CD4-positive, alpha-beta T cell treated with Interleukin-4 for 1 hour (primary cell): ENCODE measurements at regions not wholly inside any gene's neighbourhood (a gene's known extent, or its start where the extent isn't known, plus 50 kb on each side); places are given as distances from the start of the nearest gene placed in this dataset.
"Not testable (repeated sequence)": the region's sequence is repeated elsewhere in the genome, so short reads cannot be mapped to it uniquely, and the experiment has no call there.

ENCODE experiments used
- DNase-seq, 2 donors: peaks; one replicate each; pipeline ENCODE4 v3.0.0-alpha.2; 2020 to 2022

DNA sequence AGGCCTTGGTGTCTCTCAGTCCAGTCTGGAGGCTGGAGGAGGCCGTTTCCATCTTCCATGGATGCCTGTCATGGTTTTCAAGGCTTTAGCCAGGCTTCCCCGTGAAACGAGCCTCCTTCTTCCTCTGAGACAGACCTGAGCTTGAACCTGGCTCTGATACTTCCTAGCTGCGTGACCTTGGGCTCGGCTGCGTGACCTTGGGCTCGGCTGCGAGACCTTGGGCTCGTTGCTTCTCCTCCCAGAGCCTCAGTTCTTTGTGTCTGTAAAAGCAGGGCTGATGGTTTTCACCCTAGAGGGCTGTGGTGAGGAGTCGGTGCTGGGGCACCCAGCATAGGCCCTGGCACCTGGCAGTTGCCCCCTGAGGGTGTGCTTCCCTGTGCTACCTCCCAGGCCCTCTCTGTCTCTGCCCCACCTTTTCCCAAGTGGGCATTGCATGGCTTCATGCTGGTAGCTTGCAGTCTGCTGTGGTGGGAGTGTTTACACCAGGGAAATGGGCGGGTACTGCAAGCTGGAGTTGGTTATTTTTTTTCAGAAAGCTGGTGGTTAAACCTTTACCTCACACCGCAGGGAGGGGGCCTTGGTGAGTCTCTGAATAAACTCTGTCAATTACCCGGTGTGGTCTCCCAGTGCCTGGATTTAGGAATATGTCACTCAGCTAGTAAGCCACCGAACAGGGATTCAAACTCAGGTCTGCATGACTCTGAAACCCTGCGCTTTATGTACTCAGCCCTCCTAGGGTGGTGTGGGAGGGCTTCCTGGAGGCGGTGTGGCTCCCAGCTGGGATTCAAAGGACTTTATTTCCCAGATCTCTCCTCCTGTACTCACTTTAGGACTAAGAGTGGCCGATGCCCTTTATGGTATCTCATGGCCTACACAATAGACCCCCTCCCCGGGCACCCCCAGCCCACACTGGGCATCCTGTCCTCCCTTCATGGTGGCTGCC is 129.0 kb upstream of the CIBAR2 start:
- DNase-seq: no peak

DNA sequence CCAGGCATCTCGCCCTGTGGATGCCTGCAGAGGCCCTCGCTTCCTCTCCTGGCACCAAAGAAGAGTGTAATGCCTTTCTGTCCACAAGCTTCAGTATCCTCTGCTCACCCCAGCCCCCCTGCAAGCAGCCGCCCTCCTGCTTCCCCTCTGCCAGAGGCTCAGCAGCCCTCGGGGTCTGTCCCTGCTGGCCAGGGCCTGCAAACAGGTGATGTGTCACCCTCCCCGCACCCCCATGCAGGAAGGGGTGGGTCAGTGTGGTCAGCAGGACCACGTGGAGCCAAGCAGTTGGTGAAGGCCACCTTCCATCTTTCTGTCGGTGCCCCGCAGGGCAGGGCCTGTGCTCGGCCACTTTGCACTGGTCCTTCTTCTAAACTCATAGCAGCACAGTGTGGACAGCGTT is 129.9 kb upstream of the CIBAR2 start:
- no peak for DNase-seq

- DNase-seq: no peak
Observed at GRCh38 chr16:85243308-85243707, 131.0 kb upstream of the CIBAR2 start.

DNA sequence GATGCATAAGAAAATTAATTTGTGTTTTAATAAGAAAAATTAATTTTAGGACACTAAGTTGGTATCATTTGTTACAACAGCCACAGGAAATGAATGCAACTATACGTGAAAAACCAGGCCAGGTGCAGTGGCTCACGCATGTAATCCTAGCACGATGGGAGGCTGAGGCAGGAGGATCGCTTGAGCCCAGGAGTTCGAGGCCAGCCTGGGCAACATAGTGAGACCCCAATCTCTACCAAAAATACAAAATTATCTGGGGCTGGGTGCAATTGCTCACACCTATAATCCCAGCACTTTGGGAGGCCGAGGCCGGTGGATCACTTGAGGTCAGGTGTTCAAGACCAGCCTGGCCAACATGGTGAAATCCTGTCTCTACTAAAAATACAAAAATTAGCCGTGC is 132.2 kb upstream of the CIBAR2 start:
- not testable (repeated sequence) for DNase-seq

DNA sequence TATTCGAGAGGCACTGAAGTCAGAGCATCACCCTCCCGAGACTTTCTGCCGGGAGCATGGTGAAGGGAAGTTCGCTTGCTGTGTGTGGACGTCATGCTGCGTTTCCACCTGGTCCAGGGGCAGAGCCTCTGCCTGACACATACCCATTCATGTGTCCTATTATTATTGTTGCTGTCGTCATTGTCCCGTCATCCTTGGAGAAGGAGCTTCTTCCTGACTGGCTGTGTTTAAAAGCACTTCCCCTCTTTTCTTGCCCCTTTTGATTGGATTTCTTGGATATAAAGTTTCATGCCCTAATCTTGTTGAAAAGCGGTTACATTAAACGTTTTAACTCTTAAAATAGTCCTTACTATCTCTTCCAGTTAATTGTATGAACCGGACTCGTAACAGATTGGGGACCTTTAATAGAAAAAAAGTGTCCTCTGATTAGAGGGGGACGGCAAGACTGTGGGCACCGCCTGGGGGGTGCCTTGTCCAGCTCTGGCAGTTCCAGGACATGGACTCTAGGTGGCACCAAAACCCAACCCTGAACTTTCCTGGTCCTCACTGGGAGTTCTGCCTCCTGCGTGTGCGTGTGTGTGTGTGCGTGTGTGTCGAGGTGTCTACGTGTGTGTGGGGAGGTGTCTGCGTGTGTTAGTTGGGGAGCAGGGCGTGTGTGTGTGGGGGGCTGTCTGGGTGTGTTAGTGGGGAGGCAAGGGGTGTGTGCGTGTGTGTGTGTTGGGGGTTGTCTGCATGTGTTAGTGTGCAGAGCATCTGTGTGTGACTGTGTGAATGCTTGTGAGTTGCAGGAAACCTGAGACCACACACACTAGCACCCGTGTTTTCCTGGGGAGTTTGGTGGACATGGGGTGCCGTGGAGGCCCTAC is 133.3 kb upstream of the CIBAR2 start:
- peak; percentile 54 to 64 for DNase-seq

GRCh38 chr16:85246473-85246872 is 134.2 kb upstream of the CIBAR2 start:
- DNase-seq: no peak

GRCh38 chr16:85246973-85247372 is 134.7 kb upstream of the CIBAR2 start:
- DNase-seq: no peak

DNA sequence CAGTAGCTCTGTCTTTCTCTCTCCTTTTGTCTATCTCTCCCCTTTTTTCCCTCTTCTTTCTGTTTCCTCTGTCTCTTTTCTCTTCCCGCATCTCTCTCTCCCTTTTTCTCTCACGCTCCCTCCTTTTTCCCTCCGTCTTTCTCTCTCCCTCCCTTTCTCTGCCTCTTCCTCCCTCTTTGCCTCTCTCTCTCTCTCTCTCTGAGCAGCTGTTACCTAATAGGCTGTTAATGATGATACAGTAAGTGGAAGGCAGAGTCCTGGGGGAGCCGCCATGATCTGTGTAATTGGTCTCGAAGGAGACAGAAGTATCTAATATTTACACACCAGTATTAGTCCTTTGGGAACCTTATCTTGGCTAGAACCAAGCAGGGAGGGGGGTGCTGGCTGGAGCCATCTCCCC is 136.1 kb upstream of the CIBAR2 start:
- DNase-seq: no peak

DNA sequence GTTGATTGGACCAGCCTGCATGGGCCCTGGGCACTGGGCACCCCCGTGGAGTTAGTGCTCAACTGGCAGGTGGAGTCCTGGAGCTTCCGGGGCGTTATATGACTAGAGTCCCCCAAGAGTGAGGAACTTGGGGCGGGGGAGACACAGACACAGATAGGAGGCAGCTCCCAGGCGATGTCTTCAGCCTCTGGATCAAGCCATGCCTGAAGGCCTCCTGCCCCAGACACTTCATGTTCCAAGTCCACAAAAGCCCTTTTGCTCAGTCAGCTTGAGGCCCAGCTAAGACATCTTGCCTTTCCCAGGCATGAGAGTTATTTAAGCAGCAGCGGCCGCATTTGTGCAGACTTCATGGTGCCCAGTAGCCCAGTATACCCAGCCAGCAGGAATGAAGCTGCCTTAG is 136.6 kb upstream of the CIBAR2 start:
- DNase-seq: no peak

DNA sequence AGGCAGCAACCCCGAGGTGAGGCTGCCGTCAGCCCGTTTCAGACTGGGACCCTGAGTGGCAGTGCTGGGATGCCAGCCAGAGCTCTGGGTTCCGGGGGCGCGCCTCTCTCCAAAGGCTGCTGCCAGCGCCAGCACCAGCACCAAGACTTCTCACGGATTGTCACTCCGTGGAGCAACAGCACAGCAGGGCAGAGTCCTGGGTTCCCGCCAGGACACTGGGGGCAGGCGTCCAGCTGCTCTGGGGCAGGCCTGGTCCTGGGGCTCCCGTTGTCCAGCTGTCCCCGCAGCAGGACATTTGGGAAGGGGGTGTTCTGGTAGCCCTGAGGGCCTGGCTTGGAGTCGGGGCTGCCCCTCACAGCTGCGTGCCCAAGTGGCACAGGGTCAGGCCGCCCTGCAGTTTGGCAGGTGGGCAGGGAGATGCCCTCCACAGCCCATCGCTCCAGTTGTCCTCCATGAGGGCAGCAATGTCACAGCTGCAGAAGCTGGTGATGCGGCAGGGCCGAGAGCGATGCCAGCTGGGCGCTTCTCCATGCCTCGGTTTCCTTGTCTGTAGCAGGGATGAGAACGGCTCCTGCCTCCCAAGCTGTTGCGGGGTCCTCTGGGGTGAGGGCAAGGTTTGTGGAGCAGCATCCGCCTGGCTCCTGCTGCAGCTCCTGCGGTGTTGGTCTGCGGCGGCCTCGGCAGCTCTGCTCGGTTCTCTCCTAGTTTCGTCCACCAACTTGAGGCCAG is 137.3 kb upstream of the CIBAR2 start:
- no peak for DNase-seq

- DNase-seq: no peak
Observed at GRCh38 chr16:85250147-85250463, 137.8 kb upstream of the CIBAR2 start.

DNA sequence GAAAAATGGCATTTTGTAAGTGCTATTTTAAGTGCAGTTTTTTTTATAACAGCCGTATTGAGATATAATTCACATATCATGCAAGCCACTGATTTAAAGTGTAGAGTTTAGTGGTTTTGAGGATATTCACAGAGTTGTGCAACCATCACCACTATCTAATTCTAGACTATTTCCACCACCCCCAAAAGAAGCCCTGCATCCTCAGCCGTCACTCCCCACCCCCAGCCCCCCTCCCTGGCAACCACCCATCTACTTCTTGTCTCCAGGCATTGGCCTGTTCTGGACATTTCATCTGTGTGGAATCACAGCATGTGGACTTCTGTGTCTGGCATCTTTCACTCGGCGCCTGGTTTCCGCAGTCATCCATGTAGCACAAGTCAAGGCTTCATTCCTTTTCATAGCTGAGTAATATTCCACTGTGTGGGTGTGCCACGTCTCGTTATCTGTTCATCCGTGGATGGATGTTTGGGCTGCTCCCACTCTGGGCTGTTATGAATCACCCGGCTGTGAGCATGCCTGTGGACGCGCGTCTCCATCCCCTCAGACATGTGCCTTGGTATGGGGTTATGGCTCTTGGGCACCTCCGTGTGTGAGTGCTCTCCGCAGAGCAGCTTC is 138.4 kb upstream of the CIBAR2 start:
- no peak for DNase-seq

- no peak for DNase-seq
Observed at GRCh38 chr16:85251225-85251760, 139.0 kb upstream of the CIBAR2 start.

DNA sequence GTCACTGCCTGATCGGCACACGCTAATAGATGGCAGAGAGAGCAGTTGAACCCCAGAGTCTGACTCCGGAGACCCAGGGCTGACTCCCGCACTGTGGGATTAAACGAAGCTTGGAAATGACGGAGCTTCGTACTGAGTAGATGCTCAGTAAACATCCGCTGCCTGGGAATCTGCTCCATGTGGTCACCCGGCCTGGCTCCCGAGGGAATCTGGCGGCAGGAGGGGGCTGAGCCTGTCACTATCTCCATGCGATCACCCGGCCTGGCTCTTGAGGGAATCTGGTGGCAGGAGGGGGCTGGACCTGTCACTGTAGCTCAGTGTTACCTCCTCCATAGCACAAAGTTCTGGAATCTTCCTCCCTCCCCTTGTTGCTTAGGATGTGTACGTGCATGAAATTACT is 139.7 kb upstream of the CIBAR2 start:
- no peak for DNase-seq

DNA sequence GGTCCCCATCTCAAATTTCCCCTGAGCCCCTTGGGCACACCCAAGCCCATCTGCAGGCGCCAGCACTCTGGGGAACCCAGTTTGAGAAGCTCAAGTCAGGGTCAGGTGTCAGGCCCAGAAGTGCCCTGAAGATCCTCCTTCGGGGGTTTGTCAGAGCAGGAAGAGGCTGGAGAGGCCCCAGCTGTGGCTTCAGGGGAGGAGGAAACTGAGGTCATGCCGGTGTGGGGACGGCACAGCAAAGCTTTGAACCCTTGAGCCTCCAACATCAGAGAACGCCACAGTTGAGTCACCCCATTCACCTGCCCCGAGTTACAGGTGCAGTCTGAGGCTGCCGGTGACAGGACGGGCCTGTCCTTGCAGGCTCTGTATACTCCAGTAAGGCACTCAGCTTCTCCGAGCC is 140.2 kb upstream of the CIBAR2 start:
- DNase-seq: no peak

GRCh38 chr16:85253084-85253941 is 141.0 kb upstream of the CIBAR2 start:
- DNase-seq: peak; percentile 45 to 59

DNA sequence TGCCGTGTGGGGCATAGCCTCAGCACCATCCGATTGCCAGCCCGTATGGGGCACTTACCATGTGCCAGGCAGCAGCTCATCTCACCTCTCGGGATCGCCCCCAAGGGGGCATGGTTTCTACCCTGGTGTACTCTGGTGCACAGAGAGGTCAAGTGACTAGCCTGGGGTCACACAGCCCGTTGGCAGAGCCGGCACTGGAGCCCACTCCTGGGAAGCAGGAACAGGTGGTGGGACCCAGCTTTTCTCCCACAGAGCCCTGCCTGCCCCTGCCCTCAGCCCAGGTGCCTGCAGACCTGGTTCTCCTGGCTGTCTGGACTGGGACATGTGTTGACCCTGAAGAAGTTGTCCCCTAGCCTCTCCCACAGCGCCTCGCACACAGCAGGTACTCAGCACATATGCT is 141.8 kb upstream of the CIBAR2 start:
- DNase-seq: no peak

- no peak for DNase-seq
Observed at GRCh38 chr16:85254921-85255320, 142.6 kb upstream of the CIBAR2 start.

DNA sequence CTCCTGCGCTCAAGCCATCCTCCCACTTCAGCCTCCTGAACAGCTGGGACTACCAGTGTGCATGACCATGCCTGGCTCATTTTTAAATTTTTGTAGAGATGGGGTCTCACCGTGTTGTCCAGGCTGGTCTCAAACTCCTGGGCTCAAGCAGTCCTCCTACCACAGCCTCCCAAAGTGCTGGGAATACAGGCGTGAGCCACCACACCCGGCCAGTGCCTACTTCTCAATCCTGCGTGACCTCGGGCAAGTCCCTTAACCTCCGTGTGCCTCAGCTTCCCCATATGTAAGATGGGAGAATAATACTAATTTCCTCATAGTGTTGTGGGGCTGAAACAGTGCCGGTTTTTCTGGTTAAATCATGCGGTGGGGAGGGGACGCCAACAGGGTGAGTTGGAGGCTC is 143.5 kb upstream of the CIBAR2 start:
- no peak for DNase-seq

DNA sequence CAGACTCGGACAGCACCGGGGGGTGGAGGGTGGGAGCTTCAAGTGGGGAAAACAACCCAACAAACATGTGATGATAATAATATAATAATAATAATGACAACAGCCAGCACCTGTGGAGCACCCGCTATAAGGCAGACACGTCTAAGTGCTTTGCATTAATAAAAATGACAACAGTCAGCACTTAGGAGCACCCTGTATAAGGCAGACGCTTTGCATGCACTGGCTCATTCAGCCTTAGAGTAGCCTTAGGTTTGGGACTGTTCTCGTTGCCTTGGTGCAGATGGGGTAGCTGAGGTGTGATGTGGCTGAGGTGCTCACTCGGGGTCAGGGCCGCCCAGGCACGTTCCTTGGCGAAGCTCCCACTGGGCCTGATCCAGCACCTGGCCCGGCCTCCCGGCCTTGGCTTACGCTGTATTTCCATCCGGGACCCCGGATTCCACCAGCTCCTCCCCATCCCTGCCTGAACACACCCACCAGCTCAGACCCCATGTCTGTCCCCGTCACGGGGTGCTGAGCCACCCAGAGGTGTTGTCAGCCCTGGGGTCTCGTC is 144.0 kb upstream of the CIBAR2 start:
- no peak for DNase-seq

DNA sequence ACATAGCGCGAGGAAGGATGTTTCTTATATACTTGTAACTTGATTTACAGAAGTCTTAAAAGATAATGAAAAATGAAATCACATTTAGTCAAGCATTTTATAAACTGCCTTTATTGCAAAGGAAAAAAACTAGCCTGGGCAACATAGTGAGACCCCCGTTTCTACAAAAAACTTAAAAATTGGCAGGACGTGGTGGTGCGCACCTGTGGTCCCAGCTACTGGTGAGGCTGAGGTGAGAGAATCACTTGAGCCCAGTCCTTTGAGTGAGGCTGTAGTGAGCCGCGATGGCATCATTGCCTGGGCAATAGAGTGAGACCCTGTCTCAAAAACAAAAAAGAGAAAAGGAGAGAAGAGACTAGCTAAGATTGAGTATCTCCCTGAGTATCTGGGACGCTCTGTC is 145.2 kb upstream of the CIBAR2 start:
- no peak for DNase-seq
